HEK293 (cell line): ENCODE measurements at regions not wholly inside any gene's neighbourhood (a gene's known extent, or its start where the extent isn't known, plus 50 kb on each side); places are given as distances from the start of the nearest gene placed in this dataset.
A peak's percentile ranks its signal among the peaks of the same experiment; 100 is the strongest.

ENCODE experiments used
- CTCF ChIA-PET: fragments of 350-600 bp; formaldehyde crosslinking; extraction: SDS; loops from one replicate; lab custom pipeline; 2021; ENCODE audit warnings: antibody characterized with exemption; lab: Yijun Ruan, JAX
- POLR2A ChIA-PET: fragments of 300-600 bp; formaldehyde crosslinking; extraction: SDS; loops from one replicate; lab custom pipeline; 2020; ENCODE audit warnings: antibody characterized with exemption, inconsistent platforms; lab: Yijun Ruan, JAX
- H3K27ac ChIP-seq: fragments of 200-500 bp; sonication (Bioruptor generic); 2 replicates; pipeline ENCODE4 v1.5.1; 2014; ENCODE audit warnings: low read depth, low read length, control low read depth, inconsistent platforms; ENCODE audit errors: extremely low read depth
- H3K36me3 ChIP-seq, 2 experiments: fragments of 200-500 bp in 1 of 2; sonication (Bioruptor generic) in 1 of 2; 1 replicate in 1 of 2; 2 replicates in 1 of 2; pipeline ENCODE4 v1.5.1; 2014 to 2017; ENCODE audit warnings: inconsistent platforms in 2 of 2, low read length in 2 of 2; ENCODE audit not compliant: control insufficient read depth in 2 of 2, insufficient read depth in 1 of 2
- H3K4me1 ChIP-seq: fragments of 200-500 bp; sonication (Bioruptor generic); 2 replicates; pipeline ENCODE4 v1.5.1; 2014; ENCODE audit warnings: mild to moderate bottlenecking, low read length, inconsistent platforms; ENCODE audit not compliant: control insufficient read depth, insufficient read depth
- H3K4me3 ChIP-seq: 2 replicates; pipeline ENCODE4 v1.5.1; 2011; ENCODE audit warnings: low read depth, mild to moderate bottlenecking, control low read depth, low read length, moderate library complexity
- H3K9me3 ChIP-seq: fragments of 200-500 bp; sonication (Bioruptor generic); 2 replicates; pipeline ENCODE4 v1.5.1; 2014; ENCODE audit warnings: low read depth, low read length, inconsistent platforms; ENCODE audit not compliant: control insufficient read depth, insufficient read depth
- BCL11A ChIP-seq: fragments of 450-650 bp; formaldehyde crosslinking; IDR thresholded peaks from 2 replicates; pipeline ENCODE4 v1.5.1; 2016; ENCODE audit warnings: low read depth, missing biosample characterization, missing genetic modification characterization
- ELK4 ChIP-seq: IDR thresholded peaks from 2 replicates; pipeline ENCODE4 v1.6.1; 2011; ENCODE audit warnings: mild to moderate bottlenecking, low read depth, low read length, borderline replicate concordance
- OVOL3 ChIP-seq: fragments of 450-650 bp; formaldehyde crosslinking; IDR thresholded peaks from 2 replicates; pipeline ENCODE4 v1.5.1; 2016; ENCODE audit warnings: missing biosample characterization, missing genetic modification characterization
- YY2 ChIP-seq: fragments of 450-650 bp; formaldehyde crosslinking; IDR thresholded peaks from 2 replicates; pipeline ENCODE4 v1.5.1; 2016; ENCODE audit warnings: missing biosample characterization, missing genetic modification characterization
- ZBTB49 ChIP-seq: fragments of 450-650 bp; formaldehyde crosslinking; IDR thresholded peaks from 2 replicates; pipeline ENCODE4 v1.5.1; 2016; ENCODE audit warnings: missing biosample characterization, missing genetic modification characterization, low read depth
- ZBTB8A ChIP-seq: fragments of 450-650 bp; formaldehyde crosslinking; IDR thresholded peaks from 2 replicates; pipeline ENCODE4 v1.5.1; 2016; ENCODE audit warnings: missing biosample characterization, missing genetic modification characterization
- ZNF10 ChIP-seq: fragments of 450-650 bp; formaldehyde crosslinking; IDR thresholded peaks from 2 replicates; pipeline ENCODE4 v1.5.1; 2017; ENCODE audit warnings: missing biosample characterization, missing genetic modification characterization
- ZNF114 ChIP-seq: fragments of 450-650 bp; formaldehyde crosslinking; IDR thresholded peaks from 2 replicates; pipeline ENCODE4 v1.5.0; 2017; ENCODE audit warnings: missing biosample characterization, missing genetic modification characterization
- ZNF121 ChIP-seq: fragments of 450-650 bp; formaldehyde crosslinking; IDR thresholded peaks from 2 replicates; pipeline ENCODE4 v1.5.1; 2016; ENCODE audit warnings: missing biosample characterization, missing genetic modification characterization
- ZNF148 ChIP-seq: fragments of 450-650 bp; formaldehyde crosslinking; IDR thresholded peaks from 2 replicates; pipeline ENCODE4 v1.5.0; 2017; ENCODE audit warnings: missing biosample characterization, missing genetic modification characterization, borderline replicate concordance
- ZNF423 ChIP-seq: fragments of 450-650 bp; formaldehyde crosslinking; IDR thresholded peaks from 2 replicates; pipeline ENCODE4 v1.5.1; 2016; ENCODE audit warnings: missing biosample characterization, missing genetic modification characterization
- ZNF426 ChIP-seq: fragments of 450-650 bp; formaldehyde crosslinking; IDR thresholded peaks from 2 replicates; pipeline ENCODE4 v1.5.1; 2017; ENCODE audit warnings: missing biosample characterization, missing genetic modification characterization, mild to moderate bottlenecking, inconsistent platforms, moderate library complexity
- ZNF48 ChIP-seq: fragments of 450-650 bp; formaldehyde crosslinking; IDR thresholded peaks from 2 replicates; pipeline ENCODE4 v1.5.1; 2016; ENCODE audit warnings: missing biosample characterization, missing genetic modification characterization
- ZNF510 ChIP-seq: fragments of 450-650 bp; formaldehyde crosslinking; IDR thresholded peaks from 2 replicates; pipeline ENCODE4 v1.5.1; 2018; ENCODE audit warnings: mild to moderate bottlenecking, missing genetic modification characterization, missing biosample characterization; ENCODE audit not compliant: insufficient replicate concordance
- ZNF529 ChIP-seq: fragments of 450-650 bp; formaldehyde crosslinking; IDR thresholded peaks from 2 replicates; pipeline ENCODE4 v1.5.1; 2017; ENCODE audit warnings: missing genetic modification characterization, missing biosample characterization; ENCODE audit not compliant: insufficient replicate concordance
- ZNF548 ChIP-seq: fragments of 450-650 bp; formaldehyde crosslinking; IDR thresholded peaks from 2 replicates; pipeline ENCODE4 v1.5.1; 2016; ENCODE audit warnings: missing biosample characterization, missing genetic modification characterization
- ZNF555 ChIP-seq: fragments of 450-650 bp; formaldehyde crosslinking; conservative IDR thresholded peaks from 2 replicates; pipeline ENCODE4 v1.5.1; 2017; ENCODE audit warnings: missing biosample characterization, mild to moderate bottlenecking, missing genetic modification characterization, inconsistent platforms
- ZNF639 ChIP-seq: fragments of 450-650 bp; formaldehyde crosslinking; IDR thresholded peaks from 2 replicates; pipeline ENCODE4 v1.5.1; 2016; ENCODE audit warnings: missing biosample characterization, missing genetic modification characterization
- ZNF654 ChIP-seq: fragments of 450-650 bp; formaldehyde crosslinking; IDR thresholded peaks from 2 replicates; pipeline ENCODE4 v1.5.1; 2016; ENCODE audit warnings: low read depth, missing biosample characterization, missing genetic modification characterization
- ZSCAN5A ChIP-seq: fragments of 450-650 bp; formaldehyde crosslinking; IDR thresholded peaks from 2 replicates; pipeline ENCODE4 v1.5.1; 2016; ENCODE audit warnings: missing biosample characterization, missing genetic modification characterization
- ZXDB ChIP-seq: fragments of 450-650 bp; formaldehyde crosslinking; IDR thresholded peaks from 2 replicates; pipeline ENCODE4 v1.5.1; 2016; ENCODE audit warnings: missing biosample characterization, missing genetic modification characterization

GRCh38 chr11:57116654-57117053 lies 65.1 kb upstream of the LRRC55 start:
- Histone ChIP-seq H3K4me3 (no peak overlapping the region), H3K27ac (no peak overlapping the region), H3K36me3 (no peaks in the 10 kb centered on the region), H3K4me1 (no peaks in the 10 kb centered on the region), H3K9me3 (no peaks in the 10 kb centered on the region)
- ChIA-PET CTCF (interaction anchor here (0.7 to 15.7 kb wide), 7 partner anchors 9 to 140 kb away, joined by 3 to 244 read pairs (median 3); no protein-coding TSS in a partner anchor), POLR2A (no interaction called here)
- TF ChIP-seq ZNF654 (tag by site-specific recombination) (peak; percentile 40), ZNF426 (tag by site-specific recombination) (no peak), ZNF548 (peak; percentile 56; the same call in 1 of the 2 replicates)

- H3K27ac ChIP-seq = no peak overlapping the region
- no peaks in the 10 kb centered on the region for H3K36me3 ChIP-seq
- ChIA-PET POLR2A (interaction anchor here (0.6 kb wide), 1 partner anchor 621 kb away, joined by 4 read pairs; the partner anchor contains the start of gene SELENOH), CTCF (interaction anchor here (0.6 to 15.7 kb wide), 6 partner anchors 11 to 279 kb away, joined by 3 to 244 read pairs (median 3); no protein-coding TSS in a partner anchor)
- no peak overlapping the region for H3K4me3 ChIP-seq
- no peaks in the 10 kb centered on the region for H3K9me3 ChIP-seq
- H3K4me1 ChIP-seq = no peaks in the 10 kb centered on the region
- TF ChIP-seq ZXDB (no peak), OVOL3 (tag by site-specific recombination) (no peak), ZBTB8A (no peak), ELK4 (no peak), ZNF423 (no peak), BCL11A (tag by site-specific recombination) (no peak), ZNF529 (tag by site-specific recombination) (no peak), ZNF639 (tag by site-specific recombination) (no peak), ZNF121 (no peak), ZBTB49 (tag by site-specific recombination) (no peak), ZNF510 (no peak)
These were observed 61.4 kb upstream of the LRRC55 start for GRCh38 chr11:57120192-57120965.

- H3K4me3 ChIP-seq = no peak overlapping the region
- ChIA-PET CTCF (interaction anchor here (0.6 to 15.7 kb wide), 3 partner anchors 10 to 128 kb away, joined by 3 to 244 read pairs (median 3); no protein-coding TSS in a partner anchor), POLR2A (no interaction called here)
- TF ChIP-seq ZNF10 (tag by site-specific recombination) (no peak), ZNF114 (tag by site-specific recombination) (no peak), ZNF148 (no peak), ZNF555 (no peak), ZNF48 (tag by site-specific recombination) (no peak), ZSCAN5A (tag by site-specific recombination) (no peak), YY2 (no peak)
These were observed 59.8 kb upstream of the LRRC55 start for GRCh38 chr11:57121996-57122395.

More at GRCh38 chr11:57121996-57122395, 59.8 kb upstream of the LRRC55 start:
- Histone ChIP-seq H3K36me3 (no peaks in the 10 kb centered on the region), H3K4me1 (no peaks in the 10 kb centered on the region), H3K27ac (no peak overlapping the region), H3K9me3 (no peaks in the 10 kb centered on the region)
